ENCODE measurements at regions not wholly inside any gene's neighbourhood (a gene's known extent, or its start where the extent isn't known, plus 50 kb on each side); places are given as distances from the start of the nearest gene placed in this dataset.

GRCh38 chr2:167401309-167401708 lies 513.0 kb downstream of the XIRP2 start:
- Mint-ChIP-seq H3K9me3 (peaks cover 13% of the 10 kb centered on the region), H3K4me1 (no peaks in the 10 kb centered on the region), H3K4me3 (no peak overlapping the region), H3K27me3 (no peaks in the 10 kb centered on the region), H3K36me3 (ENCODE audit: insufficient read depth) (no peaks in the 10 kb centered on the region), H3K27ac (ENCODE audit: low read depth) (no peak overlapping the region)
- DNase-seq (ENCODE audit: low spot score in 2 of 2) = no peak
- no peak for ATAC-seq (replicated peaks; ENCODE audit: extremely low read depth, poor library complexity, severe bottlenecking)

- DNase-seq (ENCODE audit: low spot score in 2 of 2) = no peak
- no peak overlapping the region for H3K27ac Mint-ChIP-seq (ENCODE audit: low read depth)
- peaks cover 13% of the 10 kb centered on the region for H3K9me3 Mint-ChIP-seq
- H3K27me3 Mint-ChIP-seq = no peaks in the 10 kb centered on the region
- no peaks in the 10 kb centered on the region for H3K36me3 Mint-ChIP-seq (ENCODE audit: insufficient read depth)
- H3K4me3 Mint-ChIP-seq = no peak overlapping the region
- H3K4me1 Mint-ChIP-seq = no peaks in the 10 kb centered on the region
- no peak for ATAC-seq (replicated peaks; ENCODE audit: extremely low read depth, poor library complexity, severe bottlenecking)
These were observed 512.3 kb downstream of the XIRP2 start for GRCh38 chr2:167400546-167400945.

GRCh38 chr2:167398873-167399272 lies 510.6 kb downstream of the XIRP2 start:
- no peak for DNase-seq (ENCODE audit: low spot score in 2 of 2)
- ATAC-seq (replicated peaks; ENCODE audit: extremely low read depth, poor library complexity, severe bottlenecking) = no peak
- Mint-ChIP-seq H3K27ac (ENCODE audit: low read depth) (no peak overlapping the region), H3K36me3 (ENCODE audit: insufficient read depth) (no peaks in the 10 kb centered on the region), H3K4me1 (no peaks in the 10 kb centered on the region), H3K9me3 (peaks cover 12% of the 10 kb centered on the region), H3K27me3 (no peaks in the 10 kb centered on the region), H3K4me3 (no peak overlapping the region)

DNA sequence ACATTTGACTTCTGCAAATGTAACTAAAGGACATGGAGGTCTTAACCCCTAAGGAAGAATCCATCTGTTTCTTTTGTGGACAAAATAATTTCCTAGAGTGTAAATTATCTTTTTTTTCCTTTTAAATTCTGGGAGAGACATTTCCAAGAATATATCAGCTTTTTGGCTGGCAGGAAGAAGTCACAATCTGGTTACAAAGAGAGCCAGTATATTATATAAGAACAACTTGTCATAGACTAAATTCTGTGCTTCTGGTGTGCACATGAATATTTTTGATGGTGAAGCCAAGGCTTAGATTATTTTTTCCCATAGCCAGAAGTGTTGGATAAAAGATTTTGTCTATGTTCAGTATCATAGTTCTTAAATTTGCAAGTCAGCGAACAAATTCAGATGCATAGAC lies 500.6 kb downstream of the XIRP2 start:
- H3K4me3 Mint-ChIP-seq = no peak overlapping the region

GRCh38 chr2:167388497-167388896 lies 500.2 kb downstream of the XIRP2 start:
- ATAC-seq (replicated peaks; ENCODE audit: extremely low read depth, poor library complexity, severe bottlenecking) = no peak
- H3K9me3 Mint-ChIP-seq = peaks cover 19% of the 10 kb centered on the region
- no peak overlapping the region for H3K4me3 Mint-ChIP-seq
- no peak overlapping the region for H3K27ac Mint-ChIP-seq (ENCODE audit: low read depth)
- no peaks in the 10 kb centered on the region for H3K36me3 Mint-ChIP-seq (ENCODE audit: insufficient read depth)
- H3K27me3 Mint-ChIP-seq = no peaks in the 10 kb centered on the region
- no peaks in the 10 kb centered on the region for H3K4me1 Mint-ChIP-seq
- no peak for DNase-seq (ENCODE audit: low spot score in 2 of 2)

More for the DNA sequence above, 500.6 kb downstream of the XIRP2 start:
- Mint-ChIP-seq H3K27ac (ENCODE audit: low read depth) (no peak overlapping the region), H3K9me3 (peaks cover 19% of the 10 kb centered on the region), H3K36me3 (ENCODE audit: insufficient read depth) (no peaks in the 10 kb centered on the region), H3K27me3 (no peaks in the 10 kb centered on the region), H3K4me1 (no peaks in the 10 kb centered on the region)
- ATAC-seq (replicated peaks; ENCODE audit: extremely low read depth, poor library complexity, severe bottlenecking) (no peak), DNase-seq (ENCODE audit: low spot score in 2 of 2) (no peak)

- no peak overlapping the region for H3K4me3 Mint-ChIP-seq
- H3K27me3 Mint-ChIP-seq = no peaks in the 10 kb centered on the region
- H3K27ac Mint-ChIP-seq (ENCODE audit: low read depth) = no peak overlapping the region
- peaks cover 19% of the 10 kb centered on the region for H3K9me3 Mint-ChIP-seq
- H3K4me1 Mint-ChIP-seq = no peaks in the 10 kb centered on the region
- no peak for DNase-seq (ENCODE audit: low spot score in 2 of 2)
- no peak for ATAC-seq (replicated peaks; ENCODE audit: extremely low read depth, poor library complexity, severe bottlenecking)
- no peaks in the 10 kb centered on the region for H3K36me3 Mint-ChIP-seq (ENCODE audit: insufficient read depth)
These were observed 498.4 kb downstream of the XIRP2 start for GRCh38 chr2:167386694-167387093.

DNA sequence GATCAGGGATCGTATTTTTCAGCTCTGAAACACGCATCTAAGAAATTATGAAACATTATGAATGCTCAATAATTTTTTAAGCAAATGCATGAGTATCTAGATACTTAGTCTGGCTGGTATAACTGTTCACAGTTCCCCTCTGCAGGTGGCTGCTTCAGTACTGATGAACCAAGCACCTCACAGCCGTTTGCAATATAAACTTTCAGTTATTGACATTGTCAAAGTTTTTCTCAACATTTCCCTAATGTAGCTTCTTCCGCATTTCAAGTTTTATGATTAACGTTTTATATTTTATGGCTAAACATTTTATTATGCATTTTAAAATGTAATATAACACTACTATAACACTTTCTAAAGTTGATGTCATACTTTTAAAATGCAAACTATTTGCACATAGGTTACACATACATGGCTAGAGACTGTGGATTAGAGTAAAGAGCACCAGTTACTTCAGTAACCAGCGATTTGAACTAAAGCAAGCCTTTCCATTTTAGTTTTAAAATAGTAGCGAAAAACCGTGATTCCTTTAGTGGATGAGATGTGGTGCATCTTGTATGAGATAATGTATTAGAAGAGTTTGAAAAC lies 495.4 kb downstream of the XIRP2 start:
- Mint-ChIP-seq H3K4me1 (no peaks in the 10 kb centered on the region), H3K36me3 (ENCODE audit: insufficient read depth) (no peaks in the 10 kb centered on the region), H3K27ac (ENCODE audit: low read depth) (no peak overlapping the region), H3K4me3 (no peak overlapping the region), H3K27me3 (no peaks in the 10 kb centered on the region), H3K9me3 (peaks cover 11% of the 10 kb centered on the region)
- DNase-seq (ENCODE audit: low spot score in 2 of 2) = no peak
- no peak for ATAC-seq (replicated peaks; ENCODE audit: extremely low read depth, poor library complexity, severe bottlenecking)

DNA sequence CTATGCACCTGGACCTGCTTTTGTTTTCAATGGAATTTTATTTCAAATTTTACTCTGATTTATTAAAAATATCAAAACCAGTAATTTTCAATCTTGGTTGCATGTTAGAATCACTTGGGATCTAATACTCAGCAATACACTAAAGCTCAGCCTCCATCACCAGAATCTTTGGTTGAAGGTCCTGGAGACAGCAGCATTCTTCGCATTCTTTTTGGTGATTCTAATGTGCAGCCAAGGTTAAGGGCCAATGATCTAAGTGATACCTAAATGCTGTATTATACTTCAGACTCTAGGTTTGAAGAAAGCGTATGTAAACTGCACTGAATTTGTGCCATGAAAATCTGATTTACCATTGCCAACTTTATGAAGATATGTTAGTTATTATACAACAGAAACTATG lies 493.1 kb downstream of the XIRP2 start:
- Mint-ChIP-seq H3K27me3 (no peaks in the 10 kb centered on the region), H3K4me3 (no peak overlapping the region), H3K4me1 (no peaks in the 10 kb centered on the region), H3K27ac (ENCODE audit: low read depth) (no peak overlapping the region), H3K36me3 (ENCODE audit: insufficient read depth) (no peaks in the 10 kb centered on the region), H3K9me3 (peaks cover 23% of the 10 kb centered on the region)
- no peak for DNase-seq (ENCODE audit: low spot score in 2 of 2)
- ATAC-seq (replicated peaks; ENCODE audit: extremely low read depth, poor library complexity, severe bottlenecking) = no peak

DNA sequence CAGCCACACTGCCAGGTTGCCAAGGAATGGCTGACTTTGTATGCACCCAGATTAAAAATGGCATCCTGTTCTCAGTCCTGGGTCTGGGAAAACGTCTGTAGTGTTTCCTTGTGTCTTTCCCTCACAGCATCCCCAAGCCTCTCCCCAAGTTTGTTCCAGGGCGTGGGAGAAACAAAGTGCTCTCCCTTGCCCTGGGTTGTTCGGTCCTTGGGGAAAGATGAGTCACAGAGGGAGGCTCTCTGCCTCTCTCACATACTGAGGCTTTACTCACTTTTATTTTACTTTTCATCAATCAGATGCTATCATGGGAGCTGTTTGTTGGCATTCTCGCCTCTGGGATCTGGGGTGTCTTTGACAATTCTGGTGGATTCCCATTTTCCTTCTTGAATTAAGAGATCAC lies 492.3 kb downstream of the XIRP2 start:
- Mint-ChIP-seq H3K36me3 (ENCODE audit: insufficient read depth) (no peaks in the 10 kb centered on the region), H3K4me1 (no peaks in the 10 kb centered on the region), H3K27me3 (no peaks in the 10 kb centered on the region), H3K27ac (ENCODE audit: low read depth) (no peak overlapping the region), H3K9me3 (peaks cover 28% of the 10 kb centered on the region), H3K4me3 (no peak overlapping the region)
- ATAC-seq (replicated peaks; ENCODE audit: extremely low read depth, poor library complexity, severe bottlenecking) = no peak
- DNase-seq (ENCODE audit: low spot score in 2 of 2) = no peak

DNA sequence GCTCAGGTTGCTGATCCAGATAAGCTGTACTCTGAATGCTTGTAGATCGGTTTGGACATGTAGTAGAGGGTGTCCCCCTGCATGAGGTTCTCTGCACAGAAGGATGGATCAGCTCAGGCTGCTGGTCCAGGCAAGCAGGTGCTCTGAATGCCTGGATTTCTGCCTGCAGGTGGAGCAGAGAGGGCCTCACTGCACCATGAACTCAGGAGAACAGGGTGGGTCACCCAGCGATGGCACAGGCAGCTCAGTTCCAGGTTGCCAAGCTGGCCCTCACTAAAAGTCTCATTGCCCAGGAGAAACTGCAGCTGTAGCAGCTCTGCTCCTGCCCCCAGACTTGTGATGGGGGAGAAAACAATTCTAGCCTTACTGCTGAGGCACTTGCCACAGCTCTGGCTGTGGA lies 491.8 kb downstream of the XIRP2 start:
- DNase-seq (ENCODE audit: low spot score in 2 of 2) (no peak), ATAC-seq (replicated peaks; ENCODE audit: extremely low read depth, poor library complexity, severe bottlenecking) (no peak)
- Mint-ChIP-seq H3K27ac (ENCODE audit: low read depth) (no peak overlapping the region), H3K4me3 (no peak overlapping the region), H3K9me3 (peaks cover 25% of the 10 kb centered on the region), H3K27me3 (no peaks in the 10 kb centered on the region), H3K36me3 (ENCODE audit: insufficient read depth) (no peaks in the 10 kb centered on the region), H3K4me1 (no peaks in the 10 kb centered on the region)

GRCh38 chr2:167369083-167369482 lies 480.8 kb downstream of the XIRP2 start:
- H3K27ac Mint-ChIP-seq (ENCODE audit: low read depth) = no peak overlapping the region
- DNase-seq (ENCODE audit: low spot score in 2 of 2) (no peak), ATAC-seq (replicated peaks; ENCODE audit: extremely low read depth, poor library complexity, severe bottlenecking) (no peak)
- H3K27me3 Mint-ChIP-seq = no peaks in the 10 kb centered on the region
- H3K4me1 Mint-ChIP-seq = no peaks in the 10 kb centered on the region
- H3K4me3 Mint-ChIP-seq = no peak overlapping the region
- H3K36me3 Mint-ChIP-seq (ENCODE audit: insufficient read depth) = no peaks in the 10 kb centered on the region
- H3K9me3 Mint-ChIP-seq = peaks cover 10% of the 10 kb centered on the region

DNA sequence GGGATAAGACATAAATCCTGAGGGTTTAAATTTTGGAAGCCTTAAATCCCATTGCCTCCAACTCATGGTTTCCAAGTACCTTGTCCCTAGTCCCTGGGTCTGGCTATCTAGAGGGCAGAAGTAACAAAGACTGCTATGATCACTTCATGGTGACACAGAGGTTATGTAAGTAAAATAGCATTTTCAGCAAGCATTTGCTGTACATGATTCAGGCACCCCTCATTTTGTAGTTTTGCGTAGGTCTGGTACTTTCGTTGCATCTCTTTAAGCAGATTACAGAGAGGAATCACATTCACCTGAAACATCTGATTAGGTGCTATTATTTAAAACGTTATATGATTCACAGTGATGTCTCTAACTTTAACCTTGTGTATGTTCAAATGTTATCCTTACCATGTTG lies 480.1 kb downstream of the XIRP2 start:
- no peak for DNase-seq (ENCODE audit: low spot score in 2 of 2)
- peaks cover 8% of the 10 kb centered on the region for H3K9me3 Mint-ChIP-seq
- H3K36me3 Mint-ChIP-seq (ENCODE audit: insufficient read depth) = no peaks in the 10 kb centered on the region
- H3K27me3 Mint-ChIP-seq = no peaks in the 10 kb centered on the region
- H3K27ac Mint-ChIP-seq (ENCODE audit: low read depth) = no peak overlapping the region
- no peak overlapping the region for H3K4me3 Mint-ChIP-seq
- no peak for ATAC-seq (replicated peaks; ENCODE audit: extremely low read depth, poor library complexity, severe bottlenecking)
- no peaks in the 10 kb centered on the region for H3K4me1 Mint-ChIP-seq

DNA sequence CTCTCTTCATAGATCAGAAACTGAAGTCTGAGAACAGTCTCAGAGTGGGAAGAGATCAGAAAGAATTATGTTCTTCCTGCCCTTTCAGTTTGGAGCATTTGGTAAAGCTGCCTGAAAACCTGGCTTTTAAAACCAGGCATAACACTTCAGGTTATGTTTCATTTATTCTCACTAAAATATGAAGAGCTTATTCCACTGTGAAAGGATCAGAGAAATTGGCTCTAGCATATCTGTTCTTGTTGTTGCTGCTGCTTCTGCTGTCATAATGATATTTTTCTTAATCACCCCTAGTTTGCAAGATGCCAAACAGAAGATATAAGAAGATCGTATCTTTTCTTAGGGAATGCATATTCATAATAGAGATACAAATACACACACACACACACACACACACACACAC lies 476.9 kb downstream of the XIRP2 start:
- peaks cover 7% of the 10 kb centered on the region for H3K9me3 Mint-ChIP-seq
- DNase-seq (ENCODE audit: low spot score in 2 of 2) = no peak
- ATAC-seq (replicated peaks; ENCODE audit: extremely low read depth, poor library complexity, severe bottlenecking) = no peak
- H3K4me3 Mint-ChIP-seq = no peak overlapping the region
- no peak overlapping the region for H3K27ac Mint-ChIP-seq (ENCODE audit: low read depth)
- no peaks in the 10 kb centered on the region for H3K4me1 Mint-ChIP-seq
- H3K27me3 Mint-ChIP-seq = no peaks in the 10 kb centered on the region
- H3K36me3 Mint-ChIP-seq (ENCODE audit: insufficient read depth) = no peaks in the 10 kb centered on the region

- DNase-seq (ENCODE audit: low spot score in 2 of 2) = no peak
- ATAC-seq (replicated peaks; ENCODE audit: extremely low read depth, poor library complexity, severe bottlenecking) = no peak
- no peak overlapping the region for H3K4me3 Mint-ChIP-seq
- H3K27ac Mint-ChIP-seq (ENCODE audit: low read depth) = no peak overlapping the region
- H3K9me3 Mint-ChIP-seq = peaks cover 11% of the 10 kb centered on the region
- no peaks in the 10 kb centered on the region for H3K27me3 Mint-ChIP-seq
- no peaks in the 10 kb centered on the region for H3K4me1 Mint-ChIP-seq
- no peaks in the 10 kb centered on the region for H3K36me3 Mint-ChIP-seq (ENCODE audit: insufficient read depth)
These were observed 473.1 kb downstream of the XIRP2 start for GRCh38 chr2:167361426-167361825.

All from central memory CD8-positive, alpha-beta T cell (primary cell).